Colonic mucosa (tissue), 4 donors: ENCODE measurements at regions not wholly inside any gene's neighbourhood (a gene's known extent, or its start where the extent isn't known, plus 50 kb on each side); places are given as distances from the start of the nearest gene placed in this dataset.

ENCODE experiments used
- DNase-seq: peaks from one replicate; pipeline ENCODE4 v3.0.0-alpha.2; 2020
- H3K27ac ChIP-seq: fragments of 200-600 bp; one replicate; pipeline ENCODE4 v1.8.0; 2021
- H3K27me3 ChIP-seq: fragments of 200-600 bp; one replicate; pipeline ENCODE4 v1.8.0; 2021
- H3K36me3 ChIP-seq: fragments of 200-600 bp; one replicate; pipeline ENCODE4 v1.8.0; 2021
- H3K4me1 ChIP-seq: fragments of 200-600 bp; one replicate; pipeline ENCODE4 v1.8.0; 2021; ENCODE audit warnings: mild to moderate bottlenecking
- H3K4me3 ChIP-seq: fragments of 200-600 bp; one replicate; pipeline ENCODE4 v1.8.0; 2021
- H3K9ac ChIP-seq, 2 donors: one replicate each; pipeline ENCODE4 v1.7.0; 2013; ENCODE audit warnings: control low read depth in 2 of 2, low read depth in 2 of 2, low read length in 2 of 2
- H3K9me3 ChIP-seq: fragments of 200-600 bp; one replicate; pipeline ENCODE4 v1.8.0; 2021
- intact Hi-C: fragments of 100-400 bp; cut with DNase I; formaldehyde crosslinking; loops from one replicate; pipeline ENCODE4 v1.14.1; 2022
- TF ChIP-seq, protein P1 (sequence below): fragments of 200-600 bp; IDR thresholded peaks from one replicate; pipeline ENCODE4 v1.8.0; 2022; ENCODE audit warnings: antibody characterized with exemption, mild to moderate bottlenecking
- donor health status: healthy.
- donor health status: DM: no; HTN: no; CAD: no.
- donor health status: DM: no; HTN: no; CAD: no.

DNA sequence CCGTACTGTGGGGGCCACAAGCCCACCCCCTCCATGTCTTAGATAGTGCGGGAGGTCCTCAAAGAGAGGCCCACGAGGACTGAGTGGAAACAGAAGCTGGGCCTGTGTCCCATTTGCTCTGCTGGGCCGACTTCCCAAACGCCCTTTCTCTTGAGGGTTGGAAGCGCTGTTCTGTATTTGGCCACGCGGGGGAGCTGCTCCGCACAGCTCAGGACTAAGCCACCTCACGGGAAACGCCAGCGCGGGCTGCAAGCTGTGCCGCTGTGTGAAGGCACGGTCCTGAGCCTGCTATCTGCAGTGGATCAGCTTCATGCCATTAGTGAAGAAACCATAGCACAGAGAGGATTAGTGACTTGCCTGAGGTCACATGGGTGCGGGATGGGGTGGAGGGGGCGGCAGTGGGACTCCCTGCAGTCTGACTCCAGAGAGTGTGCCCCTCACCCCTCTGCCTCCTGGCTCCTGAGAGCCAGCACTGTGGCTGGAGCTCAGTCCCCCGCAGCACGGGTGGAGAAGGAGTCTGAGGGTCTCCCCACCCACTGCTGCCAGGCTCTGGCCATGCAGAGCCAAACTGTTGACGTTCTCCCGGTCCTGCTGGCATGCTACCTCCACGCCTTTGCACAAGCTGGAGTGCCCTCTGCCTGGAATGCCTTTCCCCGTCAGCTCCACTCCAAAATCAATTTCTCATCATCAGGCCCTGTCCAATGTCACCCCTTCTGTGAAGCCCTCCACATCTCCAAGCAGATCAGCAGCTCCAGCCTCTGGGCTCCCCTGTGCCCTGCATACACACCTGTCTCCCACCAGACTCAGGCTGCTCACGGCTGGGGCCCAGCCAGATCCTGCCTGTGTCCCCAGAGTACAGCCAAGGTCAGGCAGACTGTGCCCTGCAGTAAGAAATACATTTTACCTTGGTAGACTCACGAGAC lies 51.5 kb upstream of the LRRC32 start:
- H3K9ac ChIP-seq, result no peak overlapping the region
- H3K4me3 ChIP-seq, result no peak overlapping the region
- H3K27me3 ChIP-seq, result no peaks in the 10 kb centered on the region
- peaks cover 4% of the 10 kb centered on the region for H3K4me1 ChIP-seq
- intact Hi-C loops, result no loop called here
- no peak overlapping the region for H3K27ac ChIP-seq
- no peaks in the 10 kb centered on the region for H3K9me3 ChIP-seq
- DNase-seq, result peak; percentile 86
- TF ChIP-seq, protein P1, sequence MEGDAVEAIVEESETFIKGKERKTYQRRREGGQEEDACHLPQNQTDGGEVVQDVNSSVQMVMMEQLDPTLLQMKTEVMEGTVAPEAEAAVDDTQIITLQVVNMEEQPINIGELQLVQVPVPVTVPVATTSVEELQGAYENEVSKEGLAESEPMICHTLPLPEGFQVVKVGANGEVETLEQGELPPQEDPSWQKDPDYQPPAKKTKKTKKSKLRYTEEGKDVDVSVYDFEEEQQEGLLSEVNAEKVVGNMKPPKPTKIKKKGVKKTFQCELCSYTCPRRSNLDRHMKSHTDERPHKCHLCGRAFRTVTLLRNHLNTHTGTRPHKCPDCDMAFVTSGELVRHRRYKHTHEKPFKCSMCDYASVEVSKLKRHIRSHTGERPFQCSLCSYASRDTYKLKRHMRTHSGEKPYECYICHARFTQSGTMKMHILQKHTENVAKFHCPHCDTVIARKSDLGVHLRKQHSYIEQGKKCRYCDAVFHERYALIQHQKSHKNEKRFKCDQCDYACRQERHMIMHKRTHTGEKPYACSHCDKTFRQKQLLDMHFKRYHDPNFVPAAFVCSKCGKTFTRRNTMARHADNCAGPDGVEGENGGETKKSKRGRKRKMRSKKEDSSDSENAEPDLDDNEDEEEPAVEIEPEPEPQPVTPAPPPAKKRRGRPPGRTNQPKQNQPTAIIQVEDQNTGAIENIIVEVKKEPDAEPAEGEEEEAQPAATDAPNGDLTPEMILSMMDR, result peak; percentile 88
- H3K36me3 ChIP-seq, result no peaks in the 10 kb centered on the region

GRCh38 chr11:76723142-76723541 lies 52.6 kb upstream of the LRRC32 start:
- TF ChIP-seq, protein P1, result no peak
- Histone ChIP-seq H3K36me3 (no peaks in the 10 kb centered on the region), H3K4me1 (peaks cover 4% of the 10 kb centered on the region), H3K27me3 (no peaks in the 10 kb centered on the region), H3K4me3 (no peak overlapping the region), H3K9me3 (no peaks in the 10 kb centered on the region), H3K9ac (no peak overlapping the region), H3K27ac (no peak overlapping the region)
- intact Hi-C loops, result no loop called here
- no peak for DNase-seq

GRCh38 chr11:76723548-76723947 lies 53.0 kb upstream of the LRRC32 start:
- no peaks in the 10 kb centered on the region for H3K36me3 ChIP-seq
- no peaks in the 10 kb centered on the region for H3K27me3 ChIP-seq
- no peak overlapping the region for H3K27ac ChIP-seq
- peaks cover 4% of the 10 kb centered on the region for H3K4me1 ChIP-seq
- no peak overlapping the region for H3K4me3 ChIP-seq
- H3K9me3 ChIP-seq, result no peaks in the 10 kb centered on the region
- H3K9ac ChIP-seq, result no peak overlapping the region
- TF ChIP-seq, protein P1, result no peak
- no peak for DNase-seq
- intact Hi-C loops, result no loop called here

GRCh38 chr11:76724171-76724768 lies 53.7 kb upstream of the LRRC32 start:
- peaks cover 4% of the 10 kb centered on the region for H3K4me1 ChIP-seq
- no peak overlapping the region for H3K27ac ChIP-seq
- no peaks in the 10 kb centered on the region for H3K27me3 ChIP-seq
- H3K9ac ChIP-seq, result no peak overlapping the region
- DNase-seq, result no peak
- TF ChIP-seq, protein P1, result no peak
- no peak overlapping the region for H3K4me3 ChIP-seq
- no peaks in the 10 kb centered on the region for H3K36me3 ChIP-seq
- intact Hi-C loops, result no loop called here
- no peaks in the 10 kb centered on the region for H3K9me3 ChIP-seq

DNA sequence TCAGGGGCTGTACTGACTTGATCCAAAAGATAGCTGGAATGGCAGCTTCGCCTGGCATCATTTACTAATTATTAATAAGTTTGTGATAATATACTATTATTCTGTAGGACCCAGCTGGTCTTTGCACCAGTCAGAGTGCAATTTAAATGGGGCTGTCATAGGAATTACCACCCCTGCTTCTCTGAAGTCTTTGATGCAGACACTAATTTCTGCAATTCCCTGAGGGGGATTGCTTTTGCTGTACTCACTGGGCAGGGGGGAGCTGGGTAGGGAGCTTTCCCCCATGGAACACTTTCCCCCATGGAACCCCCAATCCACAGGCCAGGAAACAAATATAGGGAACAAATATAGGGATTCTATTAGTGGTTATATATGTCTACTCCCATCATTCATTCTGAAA lies 54.9 kb upstream of the TSKU start:
- no peak for DNase-seq
- Histone ChIP-seq H3K9ac (no peak overlapping the region), H3K36me3 (no peaks in the 10 kb centered on the region), H3K4me1 (no peaks in the 10 kb centered on the region), H3K4me3 (no peak overlapping the region), H3K9me3 (no peaks in the 10 kb centered on the region), H3K27ac (no peak overlapping the region), H3K27me3 (no peaks in the 10 kb centered on the region)
- TF ChIP-seq, protein P1, result no peak
- intact Hi-C loops, result no loop called here
